Kidney epithelial cell (primary cell): ENCODE measurements at regions not wholly inside any gene's neighbourhood (a gene's known extent, or its start where the extent isn't known, plus 50 kb on each side); places are given as distances from the start of the nearest gene placed in this dataset.

Experiments used
- DNase-seq: peaks from one replicate; pipeline ENCODE4 v3.0.0-alpha.2; 2010; ENCODE audit warnings: low read depth
- H3K27me3 ChIP-seq: 2 replicates; pipeline ENCODE4 v1.6.0; 2011; ENCODE audit warnings: low read length; ENCODE audit not compliant: control insufficient read depth, insufficient read depth
- H3K36me3 ChIP-seq: 2 replicates; pipeline ENCODE4 v1.5.1; 2011; ENCODE audit warnings: low read length; ENCODE audit not compliant: control insufficient read depth, insufficient read depth
- H3K4me3 ChIP-seq: 2 replicates; pipeline ENCODE4 v1.5.1; 2011; ENCODE audit warnings: low read depth, mild to moderate bottlenecking, control low read depth, low read length
- CTCF ChIP-seq: IDR thresholded peaks from 2 replicates; pipeline ENCODE4 v1.5.1; 2011; ENCODE audit warnings: mild to moderate bottlenecking, moderate library complexity, low read length, control low read depth, inconsistent platforms; ENCODE audit not compliant: insufficient read depth, poor library complexity, severe bottlenecking

GRCh38 chr6:144989319-144990107, 704.4 kb downstream of the UTRN start:
- H3K36me3 ChIP-seq, result no peaks in the 10 kb centered on the region
- H3K4me3 ChIP-seq, result no peak overlapping the region
- no peak for DNase-seq
- no peaks in the 10 kb centered on the region for H3K27me3 ChIP-seq
- TF ChIP-seq CTCF, result no peak

GRCh38 chr6:144990784-144991183, 705.6 kb downstream of the UTRN start:
- H3K4me3 ChIP-seq, result no peak overlapping the region
- H3K36me3 ChIP-seq, result no peaks in the 10 kb centered on the region
- DNase-seq, result no peak
- H3K27me3 ChIP-seq, result no peaks in the 10 kb centered on the region
- TF ChIP-seq CTCF, result no peak

- no peak overlapping the region for H3K4me3 ChIP-seq
- no peaks in the 10 kb centered on the region for H3K36me3 ChIP-seq
- H3K27me3 ChIP-seq, result no peaks in the 10 kb centered on the region
- no peak for TF ChIP-seq CTCF
- DNase-seq, result no peak
Measured at GRCh38 chr6:144993870-144994269, 708.7 kb downstream of the UTRN start.

GRCh38 chr6:144997996-144998395, 712.9 kb downstream of the UTRN start:
- DNase-seq, result no peak
- Histone ChIP-seq H3K4me3 (no peak overlapping the region), H3K36me3 (no peaks in the 10 kb centered on the region), H3K27me3 (no peaks in the 10 kb centered on the region)
- TF ChIP-seq CTCF, result no peak

GRCh38 chr6:144999127-144999526, 714.0 kb downstream of the UTRN start:
- no peak for DNase-seq

More at GRCh38 chr6:144999127-144999526, 714.0 kb downstream of the UTRN start:
- Histone ChIP-seq H3K36me3 (no peaks in the 10 kb centered on the region), H3K4me3 (no peak overlapping the region), H3K27me3 (no peaks in the 10 kb centered on the region)
- no peak for TF ChIP-seq CTCF
